AG09319 (cell line): ENCODE measurements at regions not wholly inside any gene's neighbourhood (a gene's known extent, or its start where the extent isn't known, plus 50 kb on each side); places are given as distances from the start of the nearest gene placed in this dataset.
"Not testable (repeated sequence)": the region's sequence is repeated elsewhere in the genome, so short reads cannot be mapped to it uniquely, and the experiment has no call there.

ENCODE experiments used
- DNase-seq: peaks from one replicate; pipeline ENCODE4 v3.0.0-alpha.2; 2010; ENCODE audit warnings: low read depth; ENCODE audit errors: extremely low read depth
- TF ChIP-seq, protein P1 (sequence below): IDR thresholded peaks from 2 replicates; pipeline ENCODE4 v1.5.1; 2011; ENCODE audit warnings: low read depth, mild to moderate bottlenecking, inconsistent platforms, low read length, moderate library complexity

DNA sequence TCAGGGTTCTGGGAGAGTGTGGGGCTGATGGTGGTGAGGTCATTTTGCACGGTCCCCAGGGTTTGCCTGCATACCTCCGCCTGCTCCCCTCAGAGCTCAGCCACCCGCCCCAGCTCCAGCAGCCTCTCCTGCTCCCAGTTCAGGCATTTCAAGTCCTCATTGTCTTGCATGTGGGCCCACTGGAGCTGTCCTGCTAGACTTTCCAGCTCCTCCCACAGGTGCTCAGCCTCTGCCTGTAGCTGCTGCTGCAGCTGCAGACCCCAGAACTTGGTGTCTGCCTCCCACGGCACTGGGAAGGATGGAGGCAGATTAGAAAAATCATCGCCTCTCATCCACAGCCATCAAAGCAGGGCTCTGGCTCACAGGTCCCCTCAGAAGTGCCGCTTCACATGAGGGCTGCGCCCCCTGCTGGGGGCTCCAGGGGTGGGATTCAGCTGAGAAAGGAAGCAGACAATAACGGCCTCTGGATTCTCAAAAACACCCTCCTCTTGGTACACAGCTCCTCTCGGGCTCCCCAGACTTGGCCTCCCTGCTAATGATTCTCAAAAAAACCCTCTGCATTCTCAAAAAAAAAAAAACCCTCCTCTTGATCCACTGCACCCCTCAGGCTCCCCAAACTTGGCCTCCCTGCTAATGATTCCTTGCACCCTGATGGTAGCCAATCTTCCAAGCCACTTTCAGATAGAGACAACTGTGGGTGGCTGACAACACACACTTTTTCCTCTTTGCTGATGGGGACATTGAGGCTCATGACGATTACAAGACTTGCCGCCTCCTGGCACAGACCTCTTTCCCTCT is 89.3 kb upstream of the C2CD4B start:
- TF ChIP-seq, protein P1, sequence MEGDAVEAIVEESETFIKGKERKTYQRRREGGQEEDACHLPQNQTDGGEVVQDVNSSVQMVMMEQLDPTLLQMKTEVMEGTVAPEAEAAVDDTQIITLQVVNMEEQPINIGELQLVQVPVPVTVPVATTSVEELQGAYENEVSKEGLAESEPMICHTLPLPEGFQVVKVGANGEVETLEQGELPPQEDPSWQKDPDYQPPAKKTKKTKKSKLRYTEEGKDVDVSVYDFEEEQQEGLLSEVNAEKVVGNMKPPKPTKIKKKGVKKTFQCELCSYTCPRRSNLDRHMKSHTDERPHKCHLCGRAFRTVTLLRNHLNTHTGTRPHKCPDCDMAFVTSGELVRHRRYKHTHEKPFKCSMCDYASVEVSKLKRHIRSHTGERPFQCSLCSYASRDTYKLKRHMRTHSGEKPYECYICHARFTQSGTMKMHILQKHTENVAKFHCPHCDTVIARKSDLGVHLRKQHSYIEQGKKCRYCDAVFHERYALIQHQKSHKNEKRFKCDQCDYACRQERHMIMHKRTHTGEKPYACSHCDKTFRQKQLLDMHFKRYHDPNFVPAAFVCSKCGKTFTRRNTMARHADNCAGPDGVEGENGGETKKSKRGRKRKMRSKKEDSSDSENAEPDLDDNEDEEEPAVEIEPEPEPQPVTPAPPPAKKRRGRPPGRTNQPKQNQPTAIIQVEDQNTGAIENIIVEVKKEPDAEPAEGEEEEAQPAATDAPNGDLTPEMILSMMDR = peak; percentile 78
- no peak for DNase-seq

DNA sequence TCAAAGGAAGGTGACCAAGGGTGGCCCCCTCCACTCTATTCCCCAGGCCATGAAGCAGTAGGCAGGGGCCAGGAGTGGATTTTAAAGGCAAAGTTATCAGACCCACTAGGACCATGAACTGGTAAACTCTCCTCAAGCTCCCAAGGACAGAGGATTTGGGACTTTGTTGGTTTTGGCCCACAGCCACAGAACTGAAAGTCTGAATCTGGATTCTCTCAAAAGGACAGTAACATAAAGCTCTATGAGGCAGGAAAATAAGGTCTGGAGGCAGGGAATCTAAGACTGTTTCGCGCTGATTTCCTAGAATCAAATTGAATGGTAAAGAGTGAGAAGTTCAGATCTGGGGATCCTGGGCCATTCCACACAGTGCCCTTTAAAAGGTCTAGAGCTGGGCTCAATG is 91.3 kb upstream of the C2CD4B start:
- not testable (repeated sequence) for DNase-seq

- DNase-seq = no peak
- TF ChIP-seq, protein P1 = no peak
Observed at GRCh38 chr15:62257996-62258521, 93.0 kb upstream of the C2CD4B start.

GRCh38 chr15:62262305-62262941 is 97.3 kb upstream of the C2CD4B start:
- no peak for DNase-seq
- TF ChIP-seq, protein P1 = no peak

DNA sequence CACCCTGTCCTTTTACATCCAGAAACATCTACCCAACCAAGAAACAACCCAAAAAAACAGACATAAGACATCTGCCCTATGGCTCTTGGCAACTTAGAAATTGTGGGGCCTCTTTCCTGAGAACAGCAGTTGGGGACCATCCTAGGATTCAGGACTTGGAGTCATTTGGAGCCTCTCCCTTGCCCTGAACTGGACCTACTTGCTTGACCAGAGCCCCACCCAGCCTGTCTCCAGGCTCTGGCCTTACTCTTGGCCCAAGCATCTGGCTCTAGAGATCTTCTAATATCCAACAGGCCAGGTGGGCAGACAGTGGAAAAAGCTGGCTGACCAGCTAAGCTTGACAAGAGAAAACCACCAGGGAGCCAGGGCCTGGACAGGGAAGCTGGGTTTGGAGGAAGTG is 99.1 kb upstream of the C2CD4B start:
- TF ChIP-seq, protein P1 = no peak
- no peak for DNase-seq

DNA sequence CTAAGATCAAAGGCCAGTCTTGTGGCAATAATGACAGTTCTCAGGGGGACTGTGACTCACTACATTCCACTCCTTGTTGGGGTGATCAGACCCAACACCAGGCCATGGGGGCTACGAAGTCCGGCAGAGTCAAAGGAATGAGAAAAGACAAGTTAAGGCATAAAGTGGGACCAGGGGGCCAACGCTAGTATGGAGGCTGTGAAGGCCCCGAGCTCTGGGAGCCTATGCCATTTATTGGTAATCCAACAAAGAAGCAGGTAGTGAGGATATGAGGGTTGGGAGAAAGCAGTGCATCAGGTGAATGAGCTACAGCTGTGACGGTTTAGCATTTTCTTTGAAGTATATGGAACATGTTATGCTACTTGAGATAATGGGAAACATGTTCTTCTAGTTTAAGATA is 104.4 kb upstream of the C2CD4B start:
- TF ChIP-seq, protein P1 = no peak
- no peak for DNase-seq

GRCh38 chr15:62270216-62270921 is 105.3 kb upstream of the C2CD4B start:
- no peak for DNase-seq
- TF ChIP-seq, protein P1 = no peak
